Prostate gland (tissue), 2 donors: ENCODE measurements at regions not wholly inside any gene's neighbourhood (a gene's known extent, or its start where the extent isn't known, plus 50 kb on each side); places are given as distances from the start of the nearest gene placed in this dataset.

ENCODE experiments used
- POLR2A ChIP-seq: fragments of 450-650 bp; IDR thresholded peaks from one replicate; pipeline ENCODE4 v1.6.1; 2016; ENCODE audit warnings: antibody characterized with exemption, mild to moderate bottlenecking
- POLR2AphosphoS5 ChIP-seq: sonication (generic); formaldehyde crosslinking; IDR thresholded peaks from one replicate; pipeline ENCODE4 v1.6.1; 2017; ENCODE audit warnings: antibody characterized with exemption
- TF ChIP-seq, protein P1 (sequence below), 4 experiments: fragments of 200-600 bp in 2 of 4; fragments of 450-650 bp in 2 of 4; sonication (generic) in 2 of 4; IDR thresholded peaks; 1 replicate in 3 of 4; 2 replicates in 1 of 4; pipeline ENCODE4 v1.5.1; 2016 to 2019; ENCODE audit warnings: antibody characterized with exemption in 4 of 4, mild to moderate bottlenecking in 2 of 4, moderate library complexity in 2 of 4

DNA sequence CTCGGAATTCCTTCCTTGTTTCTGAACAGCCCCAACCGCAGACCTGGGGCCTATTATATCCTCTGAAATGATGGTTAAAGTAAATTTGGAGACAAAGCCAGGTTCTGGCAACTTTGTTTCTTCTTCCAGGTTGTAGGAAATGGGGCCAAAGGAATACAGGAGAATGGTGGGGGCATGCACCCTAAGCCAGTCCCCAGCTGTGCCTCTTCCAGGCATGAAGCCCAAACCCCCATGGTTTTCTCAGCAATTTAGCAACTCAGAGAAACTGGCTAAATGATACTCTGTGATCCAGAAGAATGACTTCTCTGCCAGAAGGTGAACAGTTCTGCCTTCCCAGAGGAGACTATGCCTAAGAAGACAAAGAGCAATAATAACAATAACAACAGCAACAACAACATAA lies 635.0 kb upstream of the FANCL start:
- TF ChIP-seq, protein P1, sequence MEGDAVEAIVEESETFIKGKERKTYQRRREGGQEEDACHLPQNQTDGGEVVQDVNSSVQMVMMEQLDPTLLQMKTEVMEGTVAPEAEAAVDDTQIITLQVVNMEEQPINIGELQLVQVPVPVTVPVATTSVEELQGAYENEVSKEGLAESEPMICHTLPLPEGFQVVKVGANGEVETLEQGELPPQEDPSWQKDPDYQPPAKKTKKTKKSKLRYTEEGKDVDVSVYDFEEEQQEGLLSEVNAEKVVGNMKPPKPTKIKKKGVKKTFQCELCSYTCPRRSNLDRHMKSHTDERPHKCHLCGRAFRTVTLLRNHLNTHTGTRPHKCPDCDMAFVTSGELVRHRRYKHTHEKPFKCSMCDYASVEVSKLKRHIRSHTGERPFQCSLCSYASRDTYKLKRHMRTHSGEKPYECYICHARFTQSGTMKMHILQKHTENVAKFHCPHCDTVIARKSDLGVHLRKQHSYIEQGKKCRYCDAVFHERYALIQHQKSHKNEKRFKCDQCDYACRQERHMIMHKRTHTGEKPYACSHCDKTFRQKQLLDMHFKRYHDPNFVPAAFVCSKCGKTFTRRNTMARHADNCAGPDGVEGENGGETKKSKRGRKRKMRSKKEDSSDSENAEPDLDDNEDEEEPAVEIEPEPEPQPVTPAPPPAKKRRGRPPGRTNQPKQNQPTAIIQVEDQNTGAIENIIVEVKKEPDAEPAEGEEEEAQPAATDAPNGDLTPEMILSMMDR (IDR thresholded peaks at IDR 0.05) = no peak
- TF ChIP-seq POLR2A = no peak
- TF ChIP-seq POLR2AphosphoS5 = no peak
